IPS-18a (cell line): ENCODE measurements at regions not wholly inside any gene's neighbourhood (a gene's known extent, or its start where the extent isn't known, plus 50 kb on each side); places are given as distances from the start of the nearest gene placed in this dataset.

Experiments
- H3K27ac ChIP-seq: one replicate; pipeline ENCODE4 v1.5.1; 2013; ENCODE audit warnings: low read length
- H3K27me3 ChIP-seq: one replicate; pipeline ENCODE4 v1.6.1; 2013; ENCODE audit warnings: mild to moderate bottlenecking, low read length; ENCODE audit not compliant: control insufficient read depth, insufficient read depth
- H3K36me3 ChIP-seq: one replicate; pipeline ENCODE4 v1.6.1; 2013; ENCODE audit warnings: low read depth, low read length; ENCODE audit not compliant: control insufficient read depth
- H3K4me1 ChIP-seq: one replicate; pipeline ENCODE4 v1.6.1; 2013; ENCODE audit warnings: low read depth, low read length; ENCODE audit not compliant: control insufficient read depth
- H3K4me3 ChIP-seq: one replicate; pipeline ENCODE4 v1.5.1; 2013; ENCODE audit warnings: low read length
- H3K9ac ChIP-seq: one replicate; pipeline ENCODE4 v1.6.1; 2013; ENCODE audit warnings: mild to moderate bottlenecking, low read length, moderate library complexity
- H3K9me3 ChIP-seq: one replicate; pipeline ENCODE4 v1.6.1; 2013; ENCODE audit warnings: low read depth, low read length; ENCODE audit not compliant: control insufficient read depth

GRCh38 chr6:150715133-150715532 lies 115.4 kb downstream of the PLEKHG1 start:
- no peaks in the 10 kb centered on the region for H3K9me3 ChIP-seq
- H3K4me3 ChIP-seq, result no peak overlapping the region
- H3K27me3 ChIP-seq, result no peaks in the 10 kb centered on the region
- no peak overlapping the region for H3K9ac ChIP-seq
- H3K4me1 ChIP-seq, result peaks cover 16% of the 10 kb centered on the region
- no peak overlapping the region for H3K27ac ChIP-seq
- H3K36me3 ChIP-seq, result no peaks in the 10 kb centered on the region

- Histone ChIP-seq H3K27me3 (no peaks in the 10 kb centered on the region), H3K27ac (no peak overlapping the region), H3K9me3 (no peaks in the 10 kb centered on the region), H3K9ac (no peak overlapping the region), H3K4me3 (no peak overlapping the region), H3K4me1 (peaks cover 30% of the 10 kb centered on the region), H3K36me3 (no peaks in the 10 kb centered on the region)
Measured at GRCh38 chr6:150717419-150717818, 117.7 kb downstream of the PLEKHG1 start.

- H3K27me3 ChIP-seq, result no peaks in the 10 kb centered on the region
- no peaks in the 10 kb centered on the region for H3K9me3 ChIP-seq
- H3K36me3 ChIP-seq, result no peaks in the 10 kb centered on the region
- H3K27ac ChIP-seq, result no peak overlapping the region
- H3K4me1 ChIP-seq, result peaks cover 18% of the 10 kb centered on the region
- H3K9ac ChIP-seq, result no peak overlapping the region
- no peak overlapping the region for H3K4me3 ChIP-seq
Measured at GRCh38 chr6:150719099-150719766, 119.5 kb downstream of the PLEKHG1 start.

GRCh38 chr6:150719831-150720230 lies 120.1 kb downstream of the PLEKHG1 start:
- no peaks in the 10 kb centered on the region for H3K36me3 ChIP-seq
- no peak overlapping the region for H3K4me3 ChIP-seq
- no peak overlapping the region for H3K9ac ChIP-seq
- peaks cover 18% of the 10 kb centered on the region for H3K4me1 ChIP-seq
- H3K27ac ChIP-seq, result no peak overlapping the region
- no peaks in the 10 kb centered on the region for H3K9me3 ChIP-seq
- no peaks in the 10 kb centered on the region for H3K27me3 ChIP-seq

- H3K36me3 ChIP-seq, result no peaks in the 10 kb centered on the region
- H3K27me3 ChIP-seq, result no peaks in the 10 kb centered on the region
- H3K27ac ChIP-seq, result peak overlapping the region; percentile 46
- peaks cover 18% of the 10 kb centered on the region for H3K4me1 ChIP-seq
- peak overlapping the region; percentile 35 for H3K9ac ChIP-seq
- H3K4me3 ChIP-seq, result peak overlapping the region; percentile 19
- no peaks in the 10 kb centered on the region for H3K9me3 ChIP-seq
Measured at GRCh38 chr6:150720774-150721233, 121.1 kb downstream of the PLEKHG1 start.

- Histone ChIP-seq H3K9me3 (no peaks in the 10 kb centered on the region), H3K27ac (peak overlapping the region; percentile 42), H3K9ac (peak overlapping the region; percentile 35), H3K27me3 (no peaks in the 10 kb centered on the region), H3K36me3 (no peaks in the 10 kb centered on the region), H3K4me3 (peak overlapping the region; percentile 19), H3K4me1 (peaks cover 18% of the 10 kb centered on the region)
Measured at GRCh38 chr6:150721418-150722266, 122.0 kb downstream of the PLEKHG1 start.

- Histone ChIP-seq H3K4me1 (peaks cover 18% of the 10 kb centered on the region), H3K36me3 (no peaks in the 10 kb centered on the region), H3K9ac (no peak overlapping the region), H3K27me3 (no peaks in the 10 kb centered on the region), H3K9me3 (no peaks in the 10 kb centered on the region), H3K27ac (no peak overlapping the region), H3K4me3 (no peak overlapping the region)
Measured at GRCh38 chr6:150722614-150723344, 123.1 kb downstream of the PLEKHG1 start.

GRCh38 chr6:150723345-150723658 lies 123.6 kb downstream of the PLEKHG1 start:
- Histone ChIP-seq H3K27me3 (no peaks in the 10 kb centered on the region), H3K9ac (no peak overlapping the region), H3K4me3 (no peak overlapping the region), H3K27ac (no peak overlapping the region), H3K9me3 (no peaks in the 10 kb centered on the region), H3K36me3 (no peaks in the 10 kb centered on the region), H3K4me1 (peaks cover 18% of the 10 kb centered on the region)

- Histone ChIP-seq H3K27me3 (no peaks in the 10 kb centered on the region), H3K4me3 (no peak overlapping the region), H3K9ac (no peak overlapping the region), H3K27ac (no peak overlapping the region), H3K9me3 (no peaks in the 10 kb centered on the region), H3K4me1 (peaks cover 18% of the 10 kb centered on the region), H3K36me3 (no peaks in the 10 kb centered on the region)
Measured at GRCh38 chr6:150723857-150724256, 124.2 kb downstream of the PLEKHG1 start.

GRCh38 chr6:150725795-150726194 lies 126.1 kb downstream of the PLEKHG1 start:
- Histone ChIP-seq H3K36me3 (no peaks in the 10 kb centered on the region), H3K27ac (no peak overlapping the region), H3K4me1 (peaks cover 8% of the 10 kb centered on the region), H3K9me3 (no peaks in the 10 kb centered on the region), H3K4me3 (no peak overlapping the region), H3K27me3 (no peaks in the 10 kb centered on the region), H3K9ac (no peak overlapping the region)

- H3K9ac ChIP-seq, result no peak overlapping the region
- H3K27ac ChIP-seq, result no peak overlapping the region
- no peaks in the 10 kb centered on the region for H3K36me3 ChIP-seq
- no peaks in the 10 kb centered on the region for H3K9me3 ChIP-seq
- H3K27me3 ChIP-seq, result no peaks in the 10 kb centered on the region
- H3K4me1 ChIP-seq, result no peaks in the 10 kb centered on the region
- H3K4me3 ChIP-seq, result no peak overlapping the region
Measured at GRCh38 chr6:150729188-150729748, 129.6 kb downstream of the PLEKHG1 start.
